Fibroblast of skin of left biceps (primary cell): ENCODE measurements at regions not wholly inside any gene's neighbourhood (a gene's known extent, or its start where the extent isn't known, plus 50 kb on each side); places are given as distances from the start of the nearest gene placed in this dataset.

Source experiments
- DNase-seq, 2 experiments: peaks; one replicate each; pipeline ENCODE4 v3.0.0-alpha.2; 2013; ENCODE audit warnings: low read depth in 2 of 2

DNA sequence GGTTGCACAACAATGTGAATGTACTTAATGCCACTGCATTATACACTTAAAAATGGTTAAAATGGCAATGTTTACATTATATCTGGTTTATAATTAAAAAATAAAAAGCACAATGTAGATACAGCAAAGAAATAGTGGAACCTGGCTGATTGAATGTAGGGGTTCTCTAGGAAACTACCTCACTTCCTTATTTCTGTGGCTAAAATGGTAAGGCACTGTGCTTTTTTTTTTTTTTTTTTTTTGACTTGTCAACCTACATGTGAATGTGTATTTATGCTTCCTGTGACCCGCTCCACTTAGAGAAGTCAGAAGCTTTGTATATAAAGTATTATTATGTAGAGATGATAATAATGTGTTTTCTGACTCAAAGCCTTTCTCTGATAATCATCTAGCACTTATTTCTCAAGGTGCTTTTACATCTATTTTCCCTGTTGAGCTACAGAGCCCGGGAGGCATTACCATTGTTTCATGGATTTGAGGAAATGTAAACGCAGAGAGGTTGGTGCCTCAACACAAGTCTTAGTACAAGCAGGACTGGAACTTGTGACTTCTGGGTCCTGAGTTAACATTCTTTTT, 55.0 kb downstream of the SOX4 start:
- no peak for DNase-seq

DNA sequence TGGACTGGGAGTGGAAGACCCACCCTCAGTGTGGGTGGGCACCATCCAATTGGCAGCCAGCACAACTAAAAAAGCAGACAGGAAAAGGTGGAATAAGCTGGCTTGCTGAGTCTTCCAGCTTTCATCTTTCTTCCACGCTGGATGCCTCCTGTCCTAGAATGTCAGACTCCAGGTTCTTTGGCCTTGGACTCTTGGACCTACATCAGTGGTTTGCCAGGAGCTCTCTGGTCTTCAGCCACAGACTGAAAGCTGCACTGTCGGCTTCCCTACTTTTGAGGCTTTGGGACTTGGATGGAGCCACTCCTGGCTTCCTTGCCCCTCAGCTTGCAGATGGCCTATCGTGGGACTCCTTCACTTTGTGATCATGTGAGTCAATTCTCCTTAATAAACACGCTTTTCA, 59.8 kb downstream of the SOX4 start:
- no peak for DNase-seq

DNA sequence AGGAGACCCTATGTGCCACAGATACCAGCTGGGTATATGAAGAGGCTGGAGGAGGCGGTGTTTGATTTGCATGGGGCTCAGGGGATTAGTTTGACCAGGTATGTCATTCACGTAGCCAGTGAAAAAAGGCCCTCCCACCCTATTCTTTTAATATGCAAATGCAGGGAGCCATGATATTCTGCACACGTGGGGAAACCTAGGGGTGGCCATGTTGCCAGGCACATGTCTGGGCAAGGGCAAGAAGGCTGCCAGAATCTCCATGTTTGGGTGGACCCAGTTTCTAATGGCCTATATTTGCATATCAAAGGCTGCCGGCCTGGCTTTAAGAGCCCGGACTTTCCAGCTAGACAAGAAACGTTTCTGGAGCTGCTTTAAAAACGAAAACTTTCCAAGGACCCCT, 60.4 kb downstream of the SOX4 start:
- no peak for DNase-seq

DNA sequence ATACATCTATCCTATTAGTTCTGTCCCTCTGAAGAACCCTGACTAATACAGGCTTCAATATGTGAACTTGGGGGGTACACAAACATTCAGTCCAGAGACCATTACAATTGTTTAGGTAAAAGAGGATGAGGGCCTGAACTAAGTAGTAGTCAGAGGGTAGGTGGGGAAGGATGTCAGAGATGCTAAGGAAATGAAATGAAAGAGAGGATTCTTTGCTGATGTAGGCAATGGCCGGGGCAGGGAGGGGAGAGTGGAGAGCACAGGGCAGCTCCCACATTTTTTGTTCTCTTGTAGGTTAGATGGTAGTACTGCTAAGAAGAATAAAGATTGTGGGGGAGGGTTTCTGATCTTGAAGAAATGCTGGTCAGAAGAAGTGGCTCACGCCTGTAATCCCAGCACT, 60.8 kb downstream of the SOX4 start:
- DNase-seq: no peak

DNA sequence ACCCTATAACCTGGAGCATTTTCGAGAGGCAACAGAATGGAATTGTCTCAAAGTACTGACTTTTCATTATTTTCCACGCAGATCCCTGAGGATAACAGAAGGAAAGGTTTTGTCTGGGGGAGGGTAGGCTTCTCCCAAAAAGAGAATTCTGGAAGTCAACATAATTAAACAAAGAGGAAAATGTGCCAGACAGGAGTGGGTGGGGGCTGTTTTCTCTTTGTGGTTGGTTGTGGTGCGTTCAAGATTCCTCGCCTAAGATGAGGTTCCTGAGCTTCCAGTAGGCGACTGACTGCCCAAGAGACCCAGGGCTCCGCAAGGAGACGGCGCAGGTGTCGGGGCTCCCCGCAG, 70.4 kb downstream of the SOX4 start:
- no peak for DNase-seq

DNA sequence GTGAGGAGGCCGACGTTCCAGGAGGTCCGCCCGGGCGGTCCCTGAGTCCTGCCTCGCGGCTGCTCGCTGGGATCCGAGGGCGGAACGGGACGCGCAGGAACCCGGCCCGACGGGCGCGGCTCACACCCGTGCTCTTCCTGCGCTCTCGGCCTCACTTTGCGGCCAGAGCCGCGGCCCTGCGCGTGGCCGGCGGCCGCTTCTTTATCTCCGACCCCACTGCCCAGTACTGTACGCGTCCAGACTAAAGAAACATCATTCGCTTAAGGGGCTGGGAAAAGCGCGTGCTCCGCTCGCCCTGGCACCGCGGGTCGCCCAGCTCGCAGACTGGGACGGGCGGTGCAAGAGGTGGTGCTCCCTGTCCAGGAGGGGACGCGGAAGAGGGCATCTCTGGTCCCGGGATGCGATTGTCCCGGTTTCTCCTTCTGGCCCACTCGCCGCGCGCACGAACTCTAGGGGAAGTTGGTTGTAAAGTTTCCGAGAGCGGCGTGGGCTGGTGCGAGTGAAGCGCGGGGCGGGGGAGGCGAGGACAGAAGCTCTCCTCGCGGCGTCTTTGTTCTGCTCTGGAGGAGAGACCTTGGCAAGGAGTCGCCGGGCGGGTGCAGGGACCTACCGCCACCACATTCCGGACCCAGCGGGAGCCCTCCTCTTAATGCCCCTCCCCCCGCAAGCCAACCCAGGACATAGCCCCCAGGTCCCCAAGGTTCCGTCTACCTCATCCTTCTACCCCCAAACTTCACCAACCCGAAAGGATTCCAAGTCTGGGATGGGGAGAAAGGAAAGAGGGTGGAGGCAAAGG, 71.0 kb downstream of the SOX4 start:
- DNase-seq: no peak

DNA sequence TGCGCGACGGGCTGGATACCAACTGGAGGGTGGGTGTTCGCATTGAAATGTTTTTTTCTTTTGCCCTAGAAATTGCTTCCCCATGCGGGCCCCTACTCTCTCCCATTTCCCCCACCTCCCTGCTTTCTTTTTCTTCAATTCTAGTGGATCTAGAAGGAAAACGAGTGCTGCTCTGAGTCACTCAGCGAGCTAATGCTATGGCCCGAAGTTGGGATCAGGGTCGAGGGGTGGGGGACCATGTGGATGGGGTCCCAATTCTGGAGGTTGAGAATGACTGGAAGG, 71.5 kb downstream of the SOX4 start:
- no peak for DNase-seq

DNA sequence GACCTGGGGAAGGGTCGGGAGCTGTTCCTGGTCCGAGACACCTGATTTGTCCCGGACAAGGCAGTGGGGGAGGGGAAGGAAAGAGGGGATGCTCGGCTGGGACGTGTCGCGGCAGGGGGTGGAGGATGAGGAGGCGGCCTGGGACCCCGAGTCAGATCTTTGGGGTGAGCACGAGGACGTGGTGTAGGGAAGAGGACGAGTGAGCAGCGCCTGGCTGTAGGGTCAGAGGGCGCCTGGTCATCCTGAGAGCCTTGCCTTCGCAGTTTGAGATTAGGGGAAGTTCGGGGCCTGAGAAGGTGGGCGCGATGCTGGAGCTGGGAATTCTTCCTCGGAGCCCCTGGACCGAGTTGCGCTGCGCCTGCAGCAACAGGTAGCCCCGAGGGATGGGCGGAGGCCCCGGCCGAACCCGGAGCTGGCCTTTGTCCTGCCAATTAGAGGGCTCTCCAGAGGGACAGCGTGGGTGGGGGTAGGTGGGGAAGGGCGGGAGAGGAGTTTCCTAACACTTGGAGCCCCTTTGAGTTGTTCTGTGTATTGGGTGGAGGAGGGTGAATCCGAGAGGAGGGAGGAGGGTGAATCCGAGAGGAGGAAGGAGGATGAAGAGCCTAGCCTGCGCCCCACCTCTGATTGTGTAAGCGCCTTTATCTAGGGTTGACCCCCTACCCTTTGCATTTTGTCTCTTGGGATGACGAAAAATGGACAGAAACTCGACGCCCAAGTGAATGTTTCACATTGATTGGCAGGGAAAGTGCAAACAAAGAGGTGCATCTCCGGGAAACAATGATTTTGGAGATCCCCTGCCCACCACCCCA, 72.0 kb downstream of the SOX4 start:
- DNase-seq: no peak

DNA sequence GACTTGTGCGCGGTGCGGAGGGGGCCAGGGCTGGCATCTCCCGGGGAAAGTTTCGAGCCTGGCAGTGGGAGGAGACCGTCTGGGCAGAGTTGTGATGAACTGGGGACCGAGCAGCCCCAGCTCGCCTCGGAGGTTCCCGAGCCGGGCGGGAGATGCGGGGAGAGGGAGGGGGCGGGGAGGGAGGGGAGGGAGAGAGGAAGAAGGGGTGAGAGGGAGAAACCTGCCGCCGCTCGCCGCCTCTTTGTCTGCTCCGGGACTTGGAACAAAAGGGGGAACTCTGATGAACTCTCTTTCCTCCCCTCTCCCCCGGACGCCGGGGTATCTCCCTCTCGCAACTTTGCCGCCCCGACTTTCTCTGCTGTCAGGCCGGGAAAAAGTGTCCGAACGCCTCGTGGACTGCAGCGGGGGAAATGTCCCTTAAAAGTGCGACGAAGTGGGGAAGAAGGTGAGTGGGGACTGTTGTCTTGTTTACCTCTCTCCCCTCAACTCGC, 72.7 kb downstream of the SOX4 start:
- DNase-seq: no peak

DNA sequence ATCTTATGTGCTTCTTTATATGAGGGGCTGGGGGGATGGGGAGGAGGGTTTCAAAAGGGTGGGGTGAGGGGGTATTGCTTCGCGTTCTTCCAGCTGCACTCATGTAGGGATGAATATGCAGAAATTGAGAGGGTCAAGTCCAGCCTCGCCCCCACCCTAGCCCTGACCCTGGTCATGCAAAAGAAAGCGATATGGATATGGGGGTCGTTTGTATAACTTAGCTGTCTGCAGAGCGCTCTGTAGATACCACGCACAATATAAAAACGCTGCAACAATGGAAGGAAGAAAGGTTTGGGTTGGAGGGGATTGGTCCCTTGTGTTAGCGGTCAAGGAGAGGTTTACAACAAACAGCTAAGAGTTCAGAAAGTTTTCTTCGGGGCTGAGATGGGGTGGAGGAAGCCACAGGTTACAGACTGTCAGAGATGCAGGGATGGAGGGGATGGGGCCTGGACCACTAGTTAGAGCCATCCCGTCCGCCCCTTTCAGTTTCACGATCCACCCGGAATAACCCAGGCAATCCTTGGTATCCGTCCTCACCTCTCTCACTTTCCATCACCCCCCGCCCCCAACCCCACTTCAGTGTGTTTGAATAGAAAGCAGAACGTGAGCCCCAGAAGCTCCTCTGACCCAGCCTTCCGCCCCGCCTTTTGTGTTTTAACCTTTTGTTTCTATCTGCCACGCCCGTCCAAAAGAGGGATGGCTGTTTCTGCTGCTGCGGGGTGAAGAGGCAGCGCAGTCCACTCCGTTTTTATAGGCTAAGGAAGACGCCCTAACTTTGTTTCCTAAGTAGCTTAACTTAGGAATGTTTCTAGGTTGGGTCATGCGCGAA, 73.5 kb downstream of the SOX4 start:
- DNase-seq: no peak

DNA sequence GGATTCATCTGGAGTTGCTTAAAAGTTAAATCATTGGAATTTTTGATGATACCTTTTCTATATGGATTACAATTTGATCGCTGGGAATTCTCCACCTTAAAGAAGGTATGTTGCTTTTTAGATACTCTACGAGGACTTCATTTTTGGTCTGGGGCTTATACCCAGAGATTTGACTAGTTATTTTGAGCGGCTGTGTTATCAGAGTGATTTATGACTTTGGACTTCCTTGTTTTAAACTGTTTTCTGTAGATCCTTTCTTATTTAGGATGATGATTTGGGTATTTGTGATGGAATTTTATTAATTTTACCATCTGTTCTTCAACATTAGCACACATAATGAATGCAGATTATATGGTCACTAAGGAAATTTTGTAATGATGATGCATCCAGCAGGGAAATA, 75.2 kb downstream of the SOX4 start:
- DNase-seq: no peak

DNA sequence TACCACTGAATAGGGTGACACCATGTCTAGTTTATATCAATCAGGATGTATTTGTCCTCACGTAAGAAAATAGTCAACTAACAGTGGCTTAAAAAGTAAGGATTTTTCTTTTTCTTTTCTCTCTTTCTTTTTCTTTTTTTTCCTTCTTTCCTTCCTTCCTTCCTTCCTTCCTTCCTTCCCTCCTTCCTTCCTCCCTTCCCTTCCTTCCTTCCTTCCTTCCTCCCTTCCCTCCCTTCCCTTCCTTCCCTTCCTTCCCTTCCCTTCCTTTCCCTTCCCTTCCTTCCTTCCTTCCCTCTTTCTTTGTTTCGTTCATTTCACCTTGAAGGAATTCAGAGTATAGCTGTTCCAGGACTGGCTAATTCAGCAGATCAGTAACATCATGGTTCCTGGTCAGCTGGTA, 83.2 kb downstream of the SOX4 start:
- DNase-seq: no peak

DNA sequence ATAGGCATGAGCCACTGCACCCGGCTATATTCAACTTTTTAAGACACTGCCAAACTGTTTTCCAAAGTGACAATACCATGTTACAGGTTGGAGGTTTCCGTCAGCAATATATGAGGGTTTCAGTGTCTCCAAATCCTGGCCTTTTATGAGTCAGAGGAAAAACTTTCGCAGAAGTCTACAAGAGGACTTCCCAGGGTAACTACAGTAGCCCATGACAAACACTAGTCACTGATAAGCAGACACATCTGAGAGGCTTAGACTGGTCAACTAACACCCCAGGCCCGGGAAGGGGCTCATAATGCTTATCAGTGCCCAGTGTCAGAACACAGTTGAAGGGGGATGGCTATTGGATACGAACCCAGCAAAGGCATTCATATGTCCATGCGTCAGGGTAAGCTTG, 85.4 kb downstream of the SOX4 start:
- DNase-seq: peak; percentile 17 to 22

DNA sequence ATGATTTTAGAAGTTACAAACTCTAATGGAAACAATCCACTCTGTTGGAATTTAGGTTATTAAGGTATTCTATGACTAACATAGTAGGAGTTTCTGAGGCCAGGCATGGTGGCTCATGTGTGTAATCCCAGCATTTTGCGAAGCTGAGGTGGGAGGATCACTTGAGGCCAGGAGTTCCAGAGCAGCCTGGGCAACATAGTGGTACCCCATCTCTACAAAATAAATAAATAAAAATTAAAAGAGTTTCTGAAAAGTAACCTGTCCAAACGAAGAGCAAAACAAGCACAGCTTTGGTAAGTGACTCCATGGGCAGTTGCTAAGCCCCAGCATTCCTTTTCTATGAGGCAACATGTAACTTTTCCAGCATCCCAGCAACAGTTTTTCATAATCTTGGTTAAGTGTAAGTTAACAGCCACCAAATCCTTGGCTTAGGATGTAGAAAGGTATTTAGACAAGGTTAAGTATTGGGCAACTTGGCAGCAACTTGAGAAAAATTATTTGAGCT, 86.3 kb downstream of the SOX4 start:
- DNase-seq: peak; percentile 72

DNA sequence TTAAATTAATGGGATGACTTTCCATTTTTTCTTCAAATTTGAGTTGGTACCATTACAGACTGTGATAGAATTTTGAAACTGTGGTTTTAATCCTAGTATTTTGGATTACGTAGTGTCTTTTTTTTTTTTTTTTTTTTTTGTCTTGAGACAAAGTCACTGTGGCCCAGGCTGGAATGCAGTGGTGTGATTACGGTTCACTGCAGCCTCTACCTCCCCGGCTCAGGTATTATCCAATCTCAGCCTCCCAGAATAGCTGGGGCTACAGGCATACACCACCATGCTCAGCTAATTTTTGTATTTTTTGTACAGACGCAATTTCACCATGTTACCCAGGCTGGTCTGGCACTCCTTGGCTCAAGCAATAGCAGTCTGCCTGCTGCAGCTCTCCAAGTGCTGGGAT, 87.1 kb downstream of the SOX4 start:
- no peak for DNase-seq

DNA sequence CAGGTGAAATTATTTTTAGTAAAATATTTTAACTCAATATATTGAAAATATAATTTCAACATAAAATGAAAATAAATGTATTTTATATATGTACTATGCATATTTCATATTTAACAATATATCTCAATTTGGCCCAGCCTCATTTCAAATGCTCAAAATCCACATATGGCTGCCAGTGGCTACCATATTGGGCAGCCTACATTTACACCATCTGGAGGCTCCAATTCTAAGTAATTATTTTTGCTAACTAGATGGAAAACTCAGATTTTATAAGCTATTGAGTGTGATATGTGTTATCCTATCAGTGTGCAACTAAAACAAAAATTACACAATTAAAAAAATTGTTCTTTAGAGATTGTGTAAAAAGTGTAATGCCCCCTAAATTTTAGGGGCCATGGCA, 96.9 kb downstream of the SOX4 start:
- no peak for DNase-seq

DNA sequence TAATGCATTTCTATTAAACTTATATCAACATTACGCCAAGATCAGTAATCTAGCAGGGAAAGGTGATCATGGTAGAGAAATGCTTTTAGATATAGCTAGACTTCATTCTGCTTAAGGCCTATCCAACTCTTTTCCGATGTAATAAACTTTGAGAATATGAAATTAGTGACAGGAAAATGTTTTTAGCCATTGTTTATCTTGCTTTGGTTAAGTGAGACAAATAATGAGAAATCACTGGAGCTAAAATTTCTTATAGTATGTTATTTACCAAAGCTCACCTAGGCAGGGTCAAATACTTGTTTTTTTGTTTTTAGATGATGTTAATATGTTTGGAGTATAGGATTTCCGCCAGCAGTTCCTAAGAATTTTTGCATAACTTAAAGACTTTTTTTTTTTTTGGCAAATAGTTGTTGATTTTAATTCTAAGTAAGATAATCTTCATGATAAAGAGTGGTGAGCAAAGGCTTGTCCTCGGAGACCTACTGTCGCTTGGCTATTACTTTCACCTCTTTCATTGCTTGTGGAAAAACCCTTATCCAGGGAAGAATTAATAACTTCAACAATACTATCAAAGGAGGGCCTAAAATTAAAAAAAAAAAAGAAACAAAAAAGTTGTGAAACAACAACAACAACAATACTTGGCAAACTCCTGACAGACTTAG, 98.3 kb downstream of the SOX4 start:
- DNase-seq: no peak

DNA sequence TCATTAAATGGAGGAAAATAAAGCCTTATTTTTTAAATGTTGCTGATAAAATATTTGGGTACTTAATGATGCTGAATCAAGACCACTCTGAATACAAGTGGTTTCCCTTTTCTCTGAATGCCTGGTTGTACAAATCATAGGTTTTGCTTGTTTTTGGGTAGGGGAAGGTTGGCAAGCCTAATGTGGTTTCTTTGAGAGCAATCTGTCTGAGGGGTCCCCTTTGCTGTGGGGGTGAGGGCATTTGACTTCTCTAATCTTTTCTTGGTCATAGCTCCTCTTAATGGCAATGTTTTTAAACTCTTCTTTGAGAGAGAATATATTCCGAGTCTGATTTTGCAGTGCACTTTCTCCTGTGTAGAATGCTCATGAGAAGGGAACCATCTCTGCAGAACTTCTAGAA, 99.2 kb downstream of the SOX4 start:
- DNase-seq: no peak

DNA sequence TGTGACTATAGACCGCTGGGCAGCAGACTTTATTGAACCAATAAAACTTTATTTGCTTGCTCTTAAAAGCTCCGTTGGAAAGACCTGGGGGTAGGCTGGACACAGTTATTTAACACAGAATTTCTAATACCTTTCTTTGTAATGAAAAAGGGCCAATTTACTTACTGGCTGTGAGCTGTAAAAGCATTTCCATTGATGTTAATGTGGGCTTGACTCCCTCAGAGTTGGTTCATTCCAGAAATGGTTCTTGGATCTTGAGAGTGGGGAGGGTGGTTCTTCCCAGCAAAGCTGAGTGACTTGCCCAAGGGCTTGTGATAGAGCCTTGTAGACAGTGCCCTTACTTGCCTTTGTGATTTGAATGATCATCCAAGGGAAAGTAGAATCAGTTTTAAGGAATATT, 100.6 kb downstream of the SOX4 start:
- DNase-seq: no peak

DNA sequence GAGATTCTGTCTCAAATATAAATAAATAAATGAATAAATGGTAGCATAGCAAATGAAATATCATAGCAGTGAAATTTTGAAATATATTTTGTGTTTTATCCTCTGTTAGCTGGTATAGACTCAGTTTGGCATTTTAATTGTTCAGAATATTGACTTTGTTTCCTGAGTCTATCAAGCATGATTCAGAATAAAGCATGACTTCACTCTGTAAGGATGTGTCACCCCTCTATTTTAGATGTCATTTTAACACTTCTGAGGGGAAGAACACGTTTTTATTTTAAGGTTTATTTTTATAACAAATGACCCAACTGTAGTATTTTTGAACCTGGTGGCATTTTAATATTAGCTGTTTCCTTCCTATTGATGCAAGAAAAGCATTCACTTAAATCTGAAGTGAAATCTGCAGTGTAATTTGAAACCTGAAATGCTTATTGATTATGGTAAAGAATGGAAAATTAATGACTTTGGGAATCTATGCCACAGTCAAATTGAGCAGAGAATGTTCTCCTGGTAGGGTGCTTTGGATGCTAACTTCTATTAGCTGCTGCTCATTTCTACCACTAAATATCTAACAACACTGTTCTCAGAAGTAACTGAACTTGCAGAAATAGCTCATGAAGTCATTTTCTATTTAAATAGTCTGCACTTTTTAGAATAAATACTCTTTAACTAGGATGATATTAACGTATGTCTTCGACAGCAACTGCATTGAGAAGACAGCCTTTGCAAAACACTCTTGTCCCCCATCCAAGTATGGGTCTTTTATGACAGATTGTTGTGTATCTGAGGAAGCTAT, 114.2 kb downstream of the SOX4 start:
- DNase-seq: no peak

DNA sequence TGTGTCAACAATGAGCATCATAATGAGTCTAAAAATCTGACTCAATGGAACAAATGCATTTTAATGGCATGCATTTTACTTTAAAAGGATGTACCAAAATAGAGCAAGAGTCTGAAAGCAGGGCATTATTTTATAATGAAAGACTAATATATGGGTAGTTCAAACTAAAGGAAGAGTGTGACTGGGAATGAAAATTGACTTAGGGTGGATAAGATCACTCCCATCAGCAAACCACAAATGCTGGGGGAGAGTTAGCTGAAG, 114.7 kb downstream of the SOX4 start:
- no peak for DNase-seq
